HG02623 (cell line): ENCODE measurements at regions not wholly inside any gene's neighbourhood (a gene's known extent, or its start where the extent isn't known, plus 50 kb on each side); places are given as distances from the start of the nearest gene placed in this dataset.
A peak's percentile ranks its signal among the peaks of the same experiment; 100 is the strongest.

Source experiments
- ATAC-seq: cut with Tn5 transposase; IDR thresholded peaks from one replicate; pipeline ENCODE4 v1.9.1; 2021; ENCODE audit warnings: moderate library complexity; ENCODE audit not compliant: unreplicated experiment

DNA sequence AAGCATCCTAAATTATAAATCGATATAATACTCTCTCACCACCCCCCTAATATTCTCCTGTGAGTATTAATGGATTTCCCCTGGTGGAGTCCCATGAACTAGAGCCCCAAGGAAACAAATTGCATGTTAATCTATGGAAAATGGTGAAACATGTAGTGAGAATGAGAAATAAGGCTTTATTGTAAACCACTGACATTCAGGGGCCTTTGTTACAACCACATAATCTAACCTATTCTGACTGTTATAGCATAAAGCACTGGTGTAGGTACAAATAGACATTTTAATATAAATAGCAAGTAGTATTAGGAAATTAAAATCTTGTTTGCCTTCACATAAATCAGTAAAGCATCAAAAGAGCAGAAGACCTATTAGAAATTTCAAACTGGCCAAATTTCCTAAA is 65.3 kb upstream of the TLK1 start:
- ATAC-seq: no peak

DNA sequence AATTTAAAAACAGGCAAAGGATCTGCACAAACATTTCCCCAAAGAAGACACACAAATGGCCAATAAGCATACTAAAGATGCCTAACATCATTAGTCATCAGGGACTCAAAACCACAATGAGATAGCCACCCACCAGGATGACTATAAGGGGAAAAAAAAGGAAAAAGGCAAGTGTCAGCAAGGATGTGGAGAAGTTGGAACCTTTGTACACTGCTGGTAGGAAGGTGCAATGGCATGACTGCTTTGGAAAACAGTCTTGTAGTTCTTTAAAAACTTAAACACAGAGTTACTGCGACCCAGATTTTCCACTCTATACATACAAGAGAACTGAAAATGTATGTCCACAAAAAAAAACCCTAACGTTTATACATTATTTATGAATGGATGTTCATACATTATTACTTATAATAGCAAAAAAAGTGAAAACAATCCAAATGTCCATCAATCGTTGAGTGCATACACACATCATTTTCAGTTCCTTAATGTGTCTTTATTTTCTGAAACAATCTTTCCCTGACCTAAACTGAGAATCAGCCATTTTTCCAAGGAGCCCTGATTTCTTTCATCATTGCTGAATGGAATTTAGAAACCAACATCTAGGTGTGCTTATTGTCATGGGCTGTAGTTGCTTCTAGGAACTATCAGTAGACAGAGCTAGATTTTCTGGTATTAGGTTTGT is 64.7 kb upstream of the TLK1 start:
- no peak for ATAC-seq

DNA sequence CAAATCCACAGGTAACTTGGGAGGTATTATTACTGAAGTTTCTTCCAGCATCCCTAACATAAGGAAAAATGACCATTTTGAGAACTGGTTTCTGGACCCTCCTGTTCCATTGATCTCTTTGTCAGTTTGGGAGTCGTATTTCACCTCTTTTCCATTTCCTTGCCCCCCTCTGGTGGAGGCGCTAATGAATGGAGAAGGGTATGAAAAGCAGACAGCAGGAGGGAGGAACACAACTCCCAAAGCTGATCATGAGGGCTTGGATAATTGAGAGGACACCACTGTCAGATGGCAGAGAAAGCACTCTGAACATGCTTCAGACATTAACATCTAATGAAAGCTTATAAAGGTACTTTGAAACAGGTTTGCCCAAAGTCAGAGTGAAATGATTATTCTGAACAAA is 56.6 kb upstream of the TLK1 start:
- ATAC-seq: no peak

DNA sequence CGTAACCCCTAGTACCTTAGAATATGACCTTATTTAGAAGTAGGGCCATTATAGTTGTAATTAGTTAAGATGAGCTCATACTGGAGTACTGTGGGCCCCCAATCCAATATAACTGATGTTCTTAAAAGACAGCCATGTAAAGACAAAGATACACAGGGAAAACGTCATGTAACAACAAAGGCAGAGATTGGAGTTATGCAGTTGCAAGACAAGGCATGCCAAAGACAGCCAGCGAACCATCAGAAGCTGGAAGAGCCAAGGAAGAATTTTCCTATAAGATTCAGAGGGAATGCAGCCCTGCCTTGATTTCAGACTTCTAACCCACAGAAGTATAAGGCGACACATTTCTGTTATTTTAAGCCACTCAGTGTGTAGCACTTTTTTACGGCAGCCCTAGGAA is 55.9 kb upstream of the TLK1 start:
- ATAC-seq: no peak

DNA sequence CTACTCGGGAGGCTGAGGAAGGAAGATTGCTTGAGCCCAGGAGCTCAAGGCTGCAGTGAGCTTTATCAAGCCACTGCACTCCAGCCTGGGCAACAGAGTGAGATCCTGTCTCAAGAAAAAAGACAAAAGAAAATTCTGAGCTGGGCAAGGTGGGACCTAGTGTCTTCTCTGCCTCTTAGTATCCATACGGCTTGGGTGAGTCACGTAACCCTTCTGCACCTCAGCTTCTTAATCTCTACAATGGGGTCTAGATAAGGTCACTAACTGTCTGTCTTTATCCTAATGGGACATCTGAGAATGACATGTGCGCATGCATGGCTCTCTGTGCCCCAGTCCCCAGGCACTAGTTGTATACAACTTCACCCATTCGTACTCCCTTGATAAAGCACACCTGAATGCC is 53.4 kb upstream of the TLK1 start:
- ATAC-seq: no peak

DNA sequence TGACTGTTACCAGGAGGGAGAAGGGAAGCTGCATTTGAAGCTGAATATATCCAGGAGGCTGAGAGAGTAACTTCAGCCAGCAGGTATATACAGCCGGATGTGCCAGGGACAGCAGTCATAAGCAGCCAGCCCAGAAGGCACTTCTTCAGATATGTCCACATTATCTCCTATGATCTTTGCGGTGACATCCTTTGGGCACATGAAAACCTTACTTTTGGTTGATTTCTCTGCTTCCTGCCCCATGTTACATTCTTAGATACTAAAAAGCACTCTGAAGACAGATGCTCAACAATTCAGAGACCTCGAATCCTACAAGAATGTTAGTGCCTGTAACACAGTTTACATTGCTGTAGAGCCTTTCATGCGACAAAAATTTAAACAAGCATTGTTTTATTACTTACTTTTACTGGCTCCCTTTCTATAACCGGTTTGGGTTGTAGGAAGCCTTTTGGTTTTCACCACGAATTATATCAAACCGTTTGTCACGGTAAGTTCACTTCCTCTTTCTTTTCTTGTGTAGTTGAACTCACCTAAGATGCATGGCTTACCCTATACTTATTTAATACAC is 50.3 kb upstream of the TLK1 start:
- ATAC-seq: peak; percentile 68
